ENCODE measurements at regions not wholly inside any gene's neighbourhood (a gene's known extent, or its start where the extent isn't known, plus 50 kb on each side); places are given as distances from the start of the nearest gene placed in this dataset.

- no peaks in the 10 kb centered on the region for H3K79me2 ChIP-seq (ENCODE audit: control insufficient read depth, insufficient read depth, low read length)
- in situ Hi-C loops (cut with MboI), result no loop called here
- no peaks in the 10 kb centered on the region for H3K9me3 ChIP-seq (replicated peaks; ENCODE audit: control insufficient read depth, insufficient read depth, low read depth, low read length)
- H4K20me1 ChIP-seq (replicated peaks; ENCODE audit: control insufficient read depth, insufficient read depth, low read length), result no peaks in the 10 kb centered on the region
- POLR2A ChIA-PET, result interaction anchor here (0.6 to 1.1 kb wide), 3 partner anchors 13 to 34 kb away, joined by 3 read pairs; no protein-coding TSS in a partner anchor
- CTCF ChIA-PET (ENCODE audit: low intra/inter-chr PET ratio), result no interaction called here
- ATAC-seq, result no peak
- no TSS peak for BruUV-seq (replicated peaks)
- H2AFZ ChIP-seq (ENCODE audit: low read depth, low read length), result no peak overlapping the region
- no peaks in the 10 kb centered on the region for H3K4me1 ChIP-seq (replicated peaks in 1 of 2; ENCODE audit: control insufficient read depth in 2 of 2, insufficient read depth in 2 of 2, low read length in 2 of 2)
- no peak overlapping the region for H3K4me2 ChIP-seq (ENCODE audit: insufficient read depth, low read length)
- no peak overlapping the region for H3K9ac ChIP-seq (ENCODE audit: insufficient read depth in 1 of 2, low read depth in 2 of 2, low read length in 2 of 2)
- no peak for DNase-seq (ENCODE audit: extremely low read depth in 1 of 4, low spot score in 3 of 4)
- no peak overlapping the region for H3K27ac ChIP-seq (ENCODE audit: extremely low read depth, low read depth, low read length)
- no peak overlapping the region for H3K4me3 ChIP-seq
- no peaks in the 10 kb centered on the region for H3K9me1 ChIP-seq (ENCODE audit: control insufficient read depth, insufficient read depth, low read length)
- peaks cover 0 to 11% of the 10 kb centered on the region in 2 experiments; a peak in 1 of 5 replicates for H3K27me3 ChIP-seq (ENCODE audit: control insufficient read depth in 2 of 2, insufficient read depth in 2 of 2, low read length in 2 of 2)
- no peaks in the 10 kb centered on the region for H3K36me3 ChIP-seq (ENCODE audit: control insufficient read depth, insufficient read depth, low read length)
- intact Hi-C loops (cut with micrococcal nuclease), result no loop called here
- 0% methylated on average over 5 of the region's 5 CpGs for WGBS (ENCODE audit: insufficient coverage, low coverage, missing lambda C conversion rate)
- no peak for FAIRE-seq
- TF ChIP-seq MECOM (CRISPR knock-in tag; IDR thresholded peaks at IDR 0.05) (no peak), ETS1 (conservative IDR thresholded peaks at IDR 0.05; ENCODE audit: control insufficient read depth, low read depth, low read length) (no peak), PPARD (CRISPR knock-in tag; IDR thresholded peaks at IDR 0.05) (no peak), NBN (IDR thresholded peaks at IDR 0.05; ENCODE audit: low read depth) (no peak), ZBED1 (IDR thresholded peaks at IDR 0.05) (no peak), MGA (IDR thresholded peaks at IDR 0.05) (no peak), ZC3H11A (IDR thresholded peaks at IDR 0.05; ENCODE audit: low read depth, low read length) (no peak), ZFP91 (CRISPR knock-in tag; IDR thresholded peaks at IDR 0.05) (no peak)
Measured at GRCh38 chr5:77157732-77158532, 52.5 kb upstream of the PDE8B start.

Measured in K562 (cell line).